HepG2 (cell line): ENCODE measurements at regions not wholly inside any gene's neighbourhood (a gene's known extent, or its start where the extent isn't known, plus 50 kb on each side); places are given as distances from the start of the nearest gene placed in this dataset.

Source experiments
- ATAC-seq: fragments of 200-7000 bp; cut with Tn5 transposase; 3 replicates; pipeline ENCODE4 v1.9.1; 2020; ENCODE audit warnings: mild to moderate bottlenecking, moderate library complexity
- BruUV-seq: library from RNA; stranded (reverse); fragments of 400-500 nt; replicated peaks from 2 replicates; lab custom pipeline; 2021; lab: Mats Ljungman, UMichigan
- CTCF ChIA-PET: fragments of 300-600 bp; formaldehyde crosslinking; extraction: SDS; loops from one replicate; lab custom pipeline; 2021; ENCODE audit warnings: low total read pairs, inconsistent platforms, low intra/inter-chr PET ratio; lab: Yijun Ruan, JAX
- POLR2A ChIA-PET: fragments of 350-600 bp; sonication (Branson Sonifier 250); formaldehyde crosslinking; loops from one replicate; lab custom pipeline; 2020; ENCODE audit warnings: antibody characterized with exemption, inconsistent platforms; lab: Yijun Ruan, JAX
- DNase-seq: peaks from one replicate; pipeline ENCODE4 v3.0.0-alpha.2; 2015; ENCODE audit warnings: low spot score
- FAIRE-seq: peaks from 3 replicates; lab custom pipeline; 2011; peaks lifted over from hg19 to GRCh38; lab: Jason Lieb, UNC
- H2AFZ ChIP-seq: one replicate; pipeline ENCODE4 v1.6.1; 2011; ENCODE audit warnings: low read length, inconsistent platforms
- H3K27ac ChIP-seq: fragments of 300-600 bp; 3 replicates; pipeline ENCODE4 v1.8.0; 2011; ENCODE audit warnings: mixed run types, mild to moderate bottlenecking, mixed read lengths, low read length, inconsistent platforms; ENCODE audit not compliant: insufficient read depth; ENCODE audit errors: extremely low read length
- H3K27me3 ChIP-seq, 2 experiments: fragments of 200-600 bp in 1 of 2; 2 replicates in 1 of 2; 3 replicates in 1 of 2; pipeline versions ENCODE4 v1.6.0 to v1.8.0; 2011; ENCODE audit warnings: low read length in 2 of 2, mild to moderate bottlenecking in 2 of 2, moderate library complexity in 2 of 2, inconsistent platforms in 1 of 2; ENCODE audit not compliant: insufficient read depth in 2 of 2, control insufficient read depth in 1 of 2
- H3K36me3 ChIP-seq, 2 experiments: fragments of 200-600 bp in 1 of 2; replicated peaks in 1 of 2; 2 replicates in 1 of 2; 3 replicates in 1 of 2; pipeline versions ENCODE4 v1.5.1 to v1.8.0; 2011; ENCODE audit warnings: low read length in 2 of 2, inconsistent platforms in 1 of 2; ENCODE audit not compliant: insufficient read depth in 2 of 2, control insufficient read depth in 1 of 2
- H3K4me1 ChIP-seq: 2 replicates; pipeline ENCODE4 v1.5.1; 2012; ENCODE audit warnings: low read length, inconsistent platforms; ENCODE audit not compliant: insufficient read depth
- H3K4me2 ChIP-seq: 2 replicates; pipeline ENCODE4 v1.6.0; 2011; ENCODE audit warnings: low read depth, low read length, inconsistent platforms
- H3K4me3 ChIP-seq, 3 experiments: fragments of 200-600 bp in 1 of 3; sonication (generic), shearing (Covaris generic) in 1 of 3; replicated peaks in 1 of 3; 2 replicates each; pipeline ENCODE4 v1.5.1; 2011 to 2016; ENCODE audit warnings: low read length in 3 of 3, inconsistent platforms in 2 of 3, low read depth in 2 of 3, mild to moderate bottlenecking in 2 of 3, control low read depth in 1 of 3, mixed read lengths in 1 of 3; ENCODE audit not compliant: insufficient read depth in 1 of 3
- H3K79me2 ChIP-seq: one replicate; pipeline ENCODE4 v1.6.1; 2011; ENCODE audit warnings: low read length, inconsistent platforms; ENCODE audit not compliant: insufficient read depth
- H3K9ac ChIP-seq: 2 replicates; pipeline ENCODE4 v1.6.0; 2011; ENCODE audit warnings: mild to moderate bottlenecking, low read depth, low read length, inconsistent platforms; ENCODE audit not compliant: insufficient read depth
- H3K9me3 ChIP-seq: 2 replicates; pipeline ENCODE4 v1.5.1; 2012; ENCODE audit warnings: mild to moderate bottlenecking, low read length
- H4K20me1 ChIP-seq: 2 replicates; pipeline ENCODE4 v1.6.0; 2011; ENCODE audit warnings: inconsistent platforms, mild to moderate bottlenecking, low read length, moderate library complexity; ENCODE audit not compliant: insufficient read depth
- ARNT ChIP-seq: fragments of 450-650 bp; IDR thresholded peaks from 2 replicates; pipeline ENCODE4 v1.6.1; 2017
- ASH2L ChIP-seq: fragments of 300-600, 200-600 bp; sonication (generic); IDR thresholded peaks from 2 replicates; pipeline ENCODE4 v1.7.0; 2017; ENCODE audit warnings: low read depth, mild to moderate bottlenecking, moderate library complexity, mixed read lengths, low read length; ENCODE audit not compliant: insufficient read length
- CEBPB ChIP-seq: IDR thresholded peaks from 2 replicates; pipeline ENCODE4 v1.6.1; 2011; ENCODE audit warnings: low read depth, low read length, improper control_type of control experiment, borderline replicate concordance
- FOSL2 ChIP-seq: sonication (generic); formaldehyde crosslinking; IDR thresholded peaks from 2 replicates; pipeline ENCODE4 v1.4.0; 2020; ENCODE audit warnings: missing genetic modification reagents
- FOXA3 ChIP-seq: IDR thresholded peaks from 2 replicates; pipeline ENCODE4 v1.6.1; 2016; ENCODE audit warnings: missing genetic modification reagents, missing compliant biosample characterization
- HNRNPK ChIP-seq: fragments of 200-400 bp; formaldehyde crosslinking; IDR thresholded peaks from 2 replicates; pipeline ENCODE4 v1.6.1; 2018; ENCODE audit warnings: low read length, low read depth, moderate library complexity, mild to moderate bottlenecking; ENCODE audit not compliant: poor library complexity, severe bottlenecking
- HOXA3 ChIP-seq: sonication (generic); formaldehyde crosslinking; IDR thresholded peaks from 2 replicates; pipeline ENCODE4 v1.5.0; 2020; ENCODE audit warnings: missing genetic modification reagents
- KLF15 ChIP-seq: sonication (generic); formaldehyde crosslinking; IDR thresholded peaks from 2 replicates; pipeline ENCODE4 v1.8.1; 2023; ENCODE audit warnings: borderline replicate concordance, mild to moderate bottlenecking, inconsistent platforms, missing genetic modification reagents, mixed read lengths
- KMT2A ChIP-seq: sonication (generic); formaldehyde crosslinking; IDR thresholded peaks from 2 replicates; pipeline ENCODE4 v1.4.0; 2020; ENCODE audit warnings: missing genetic modification reagents
- MIXL1 ChIP-seq: IDR thresholded peaks from 2 replicates; pipeline ENCODE4 v1.6.1; 2016
- SP140L ChIP-seq: sonication (generic); formaldehyde crosslinking; IDR thresholded peaks from 2 replicates; pipeline ENCODE4 v1.4.0; 2020; ENCODE audit warnings: missing genetic modification reagents, borderline replicate concordance
- ZFX ChIP-seq: sonication (generic); formaldehyde crosslinking; IDR thresholded peaks from 2 replicates; pipeline ENCODE4 v1.4.0; 2020; ENCODE audit warnings: mild to moderate bottlenecking, low read depth, missing genetic modification reagents, moderate library complexity
- ZNF33B ChIP-seq: sonication (generic); formaldehyde crosslinking; IDR thresholded peaks from 2 replicates; pipeline ENCODE4 v1.5.1; 2020; ENCODE audit warnings: mild to moderate bottlenecking, missing genetic modification reagents
- ZNF383 ChIP-seq: sonication (generic); formaldehyde crosslinking; IDR thresholded peaks from 2 replicates; pipeline ENCODE4 v1.4.0; 2020; ENCODE audit warnings: missing genetic modification reagents, mild to moderate bottlenecking, borderline replicate concordance
- ZNF570 ChIP-seq: sonication (generic); formaldehyde crosslinking; IDR thresholded peaks from 2 replicates; pipeline ENCODE4 v1.4.0; 2020; ENCODE audit warnings: mild to moderate bottlenecking, missing genetic modification reagents, borderline replicate concordance
- ZNF775 ChIP-seq: sonication (generic); formaldehyde crosslinking; IDR thresholded peaks from 2 replicates; pipeline ENCODE4 v1.4.0; 2020; ENCODE audit warnings: missing genetic modification reagents, mild to moderate bottlenecking, moderate library complexity, borderline replicate concordance
- ZNF776 ChIP-seq: sonication (generic); formaldehyde crosslinking; IDR thresholded peaks from 2 replicates; pipeline ENCODE4 v1.4.0; 2020; ENCODE audit warnings: mild to moderate bottlenecking, missing genetic modification reagents
- WGBS: methylation state at CpG from one replicate; pipeline ENCODE4 v1.1.6; 2017; ENCODE audit warnings: low lambda C conversion rate; 5-methylcytosine and 5-hydroxymethylcytosine counted together
- in situ Hi-C: cut with HindIII; loops from 2 replicates; pipeline ENCODE4 v1.10.0; 2017; ENCODE audit warnings: low pct_unique_long_range_greater_than_20kb; ENCODE audit not compliant: extremely low pct_ligation_motif_present
- intact Hi-C: fragments of 100-400 bp; cut with micrococcal nuclease; formaldehyde crosslinking; loops from one replicate; pipeline ENCODE4 v1.10.0; 2022; ENCODE audit not compliant: unreplicated experiment
- TF ChIP-seq, protein P1 (sequence below): sonication (generic); formaldehyde crosslinking; IDR thresholded peaks from 2 replicates; pipeline ENCODE4 v1.5.0; 2020; ENCODE audit warnings: mild to moderate bottlenecking, missing genetic modification reagents, moderate library complexity
- TF ChIP-seq, protein P2 (sequence below): sonication (generic); formaldehyde crosslinking; IDR thresholded peaks from 2 replicates; pipeline ENCODE4 v1.4.0; 2020; ENCODE audit warnings: low read depth, mild to moderate bottlenecking, missing genetic modification reagents
- TF ChIP-seq, protein P3 (sequence below): sonication (generic); formaldehyde crosslinking; IDR thresholded peaks from 2 replicates; pipeline ENCODE4 v1.8.1; 2023; ENCODE audit warnings: mild to moderate bottlenecking, moderate library complexity, missing genetic modification reagents

DNA sequence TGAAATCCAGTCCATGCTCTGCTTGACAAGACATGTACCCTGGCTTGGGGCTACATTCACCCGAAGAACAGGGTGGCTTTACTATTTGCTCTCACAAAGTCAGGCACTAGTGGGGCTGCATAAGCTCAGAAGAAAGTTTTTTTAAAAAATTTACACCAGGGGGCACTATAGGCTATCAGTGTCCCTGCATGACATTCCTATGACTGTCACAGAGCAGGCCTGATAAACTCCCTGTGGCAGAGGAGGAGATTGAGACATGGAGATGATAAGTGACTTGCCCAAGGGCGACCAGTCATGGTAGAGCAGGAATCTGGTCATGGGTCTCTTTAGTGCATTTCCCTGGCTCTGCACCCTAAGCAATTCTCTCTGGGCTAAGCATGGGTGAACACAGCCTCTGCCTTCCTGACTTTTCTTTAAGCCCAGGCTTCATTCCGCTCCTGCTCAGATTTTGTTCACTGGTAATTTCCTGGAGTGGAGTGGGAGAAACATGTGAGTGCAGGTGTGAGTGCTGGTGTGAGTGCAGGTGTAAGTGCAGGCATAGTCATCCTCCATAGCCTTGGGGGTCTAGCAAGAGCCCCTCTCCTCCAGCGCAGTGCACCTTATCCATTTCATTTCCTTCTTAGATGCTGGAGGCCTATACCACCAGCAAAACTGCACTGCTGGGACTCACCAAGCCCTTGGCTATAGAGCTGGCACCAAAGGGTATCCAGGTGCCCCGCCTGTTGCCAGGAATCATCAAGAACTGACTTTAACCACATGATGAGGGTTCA, 91.6 kb downstream of the DHRS2 start:
- no peaks in the 10 kb centered on the region; a peak in 1 of 5 replicates for H3K27me3 ChIP-seq
- H3K4me2 ChIP-seq = no peak overlapping the region
- WGBS = 41% methylated on average over 5 of the region's 5 CpGs
- in situ Hi-C loops = loop anchor here (5.0 kb wide), 1 partner anchor 185 kb away; no protein-coding TSS in a partner anchor
- H3K79me2 ChIP-seq = no peaks in the 10 kb centered on the region
- intact Hi-C loops = loop anchor here (1.0 to 10.0 kb wide), 5 partner anchors 61 to 307 kb away; no protein-coding TSS in a partner anchor
- no peak overlapping the region for H3K4me3 ChIP-seq
- POLR2A ChIA-PET = interaction anchor here (0.6 to 1.5 kb wide), 8 partner anchors 33 to 183 kb away, joined by 3 to 7 read pairs (median 4); partner anchors contain the start of gene DHRS2
- FAIRE-seq = peak; percentile 81
- BruUV-seq = no TSS peak
- peak; percentile 90 for DNase-seq
- H2AFZ ChIP-seq = no peak overlapping the region
- no peaks in the 10 kb centered on the region for H3K36me3 ChIP-seq
- CTCF ChIA-PET = interaction anchor here (0.6 to 4.6 kb wide), 7 partner anchors 62 to 226 kb away, joined by 3 to 72 read pairs (median 15); partner anchors contain the start of gene DHRS4
- ATAC-seq = peak; percentile 88
- no peak overlapping the region for H3K27ac ChIP-seq
- peaks cover 6% of the 10 kb centered on the region for H3K4me1 ChIP-seq
- no peak overlapping the region for H3K9ac ChIP-seq
- no peaks in the 10 kb centered on the region for H4K20me1 ChIP-seq
- no peaks in the 10 kb centered on the region for H3K9me3 ChIP-seq
- no peak for TF ChIP-seq HNRNPK
- TF ChIP-seq MIXL1 (CRISPR knock-in tag) = 0 out of 2 replicates have a peak, but pooled peaks have one; percentile 37
- no peak for TF ChIP-seq KLF15 (CRISPR knock-in tag)
- TF ChIP-seq SP140L = no peak
- no peak for TF ChIP-seq ZNF383 (CRISPR knock-in tag)
- no peak for TF ChIP-seq ZNF775 (CRISPR knock-in tag)
- TF ChIP-seq CEBPB = peak; percentile 17; the same call in 1 of the 2 replicates
- TF ChIP-seq FOSL2 = peak; percentile 79
- TF ChIP-seq, protein P1, sequence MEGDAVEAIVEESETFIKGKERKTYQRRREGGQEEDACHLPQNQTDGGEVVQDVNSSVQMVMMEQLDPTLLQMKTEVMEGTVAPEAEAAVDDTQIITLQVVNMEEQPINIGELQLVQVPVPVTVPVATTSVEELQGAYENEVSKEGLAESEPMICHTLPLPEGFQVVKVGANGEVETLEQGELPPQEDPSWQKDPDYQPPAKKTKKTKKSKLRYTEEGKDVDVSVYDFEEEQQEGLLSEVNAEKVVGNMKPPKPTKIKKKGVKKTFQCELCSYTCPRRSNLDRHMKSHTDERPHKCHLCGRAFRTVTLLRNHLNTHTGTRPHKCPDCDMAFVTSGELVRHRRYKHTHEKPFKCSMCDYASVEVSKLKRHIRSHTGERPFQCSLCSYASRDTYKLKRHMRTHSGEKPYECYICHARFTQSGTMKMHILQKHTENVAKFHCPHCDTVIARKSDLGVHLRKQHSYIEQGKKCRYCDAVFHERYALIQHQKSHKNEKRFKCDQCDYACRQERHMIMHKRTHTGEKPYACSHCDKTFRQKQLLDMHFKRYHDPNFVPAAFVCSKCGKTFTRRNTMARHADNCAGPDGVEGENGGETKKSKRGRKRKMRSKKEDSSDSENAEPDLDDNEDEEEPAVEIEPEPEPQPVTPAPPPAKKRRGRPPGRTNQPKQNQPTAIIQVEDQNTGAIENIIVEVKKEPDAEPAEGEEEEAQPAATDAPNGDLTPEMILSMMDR (CRISPR knock-in tag) = peak; percentile 91
- 0 out of 2 replicates have a peak, but pooled peaks have one; percentile 31 for TF ChIP-seq ZFX (CRISPR knock-in tag)
- TF ChIP-seq ZNF33B = peak; percentile 88; the same call in 1 of the 2 replicates
- TF ChIP-seq HOXA3 (CRISPR knock-in tag) = no peak
- 0 out of 2 replicates have a peak, but pooled peaks have one; percentile 3 for TF ChIP-seq FOXA3
- TF ChIP-seq, protein P2, sequence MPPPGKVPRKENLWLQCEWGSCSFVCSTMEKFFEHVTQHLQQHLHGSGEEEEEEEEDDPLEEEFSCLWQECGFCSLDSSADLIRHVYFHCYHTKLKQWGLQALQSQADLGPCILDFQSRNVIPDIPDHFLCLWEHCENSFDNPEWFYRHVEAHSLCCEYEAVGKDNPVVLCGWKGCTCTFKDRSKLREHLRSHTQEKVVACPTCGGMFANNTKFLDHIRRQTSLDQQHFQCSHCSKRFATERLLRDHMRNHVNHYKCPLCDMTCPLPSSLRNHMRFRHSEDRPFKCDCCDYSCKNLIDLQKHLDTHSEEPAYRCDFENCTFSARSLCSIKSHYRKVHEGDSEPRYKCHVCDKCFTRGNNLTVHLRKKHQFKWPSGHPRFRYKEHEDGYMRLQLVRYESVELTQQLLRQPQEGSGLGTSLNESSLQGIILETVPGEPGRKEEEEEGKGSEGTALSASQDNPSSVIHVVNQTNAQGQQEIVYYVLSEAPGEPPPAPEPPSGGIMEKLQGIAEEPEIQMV (CRISPR knock-in tag) = no peak
- no peak for TF ChIP-seq ZNF776 (CRISPR knock-in tag)
- TF ChIP-seq, protein P3, sequence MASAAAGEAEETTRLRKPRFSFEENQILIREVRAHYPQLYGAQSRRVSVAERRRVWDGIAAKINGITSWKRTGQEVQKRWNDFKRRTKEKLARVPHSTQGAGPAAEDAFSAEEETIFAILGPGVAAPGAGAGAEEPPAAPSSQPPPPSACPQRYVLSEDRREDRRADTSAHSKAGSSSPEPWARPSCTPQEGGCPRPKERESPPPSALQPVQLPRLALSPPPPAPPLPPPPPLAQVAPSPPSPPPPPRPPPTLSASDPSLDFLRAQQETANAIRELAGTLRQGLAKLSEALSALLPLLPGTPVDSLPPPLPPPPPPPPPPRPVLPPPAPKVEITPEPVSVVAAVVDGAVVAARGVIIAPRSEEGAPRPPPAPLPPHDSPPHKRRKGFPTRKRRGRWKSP = no peak
- TF ChIP-seq KMT2A (CRISPR knock-in tag) = peak; percentile 32; the same call in 1 of the 2 replicates
- TF ChIP-seq ASH2L = no peak
- TF ChIP-seq ZNF570 (CRISPR knock-in tag) = no peak
- no peak for TF ChIP-seq ARNT
